Muscle layer of colon (tissue), 2 donors: ENCODE measurements at regions not wholly inside any gene's neighbourhood (a gene's known extent, or its start where the extent isn't known, plus 50 kb on each side); places are given as distances from the start of the nearest gene placed in this dataset.
"Not testable (repeated sequence)": the region's sequence is repeated elsewhere in the genome, so short reads cannot be mapped to it uniquely, and the experiment has no call there.

Source experiments
- H3K27ac ChIP-seq: one replicate; pipeline ENCODE4 v1.7.0; 2013; ENCODE audit warnings: low read depth, mild to moderate bottlenecking, low read length, moderate library complexity
- H3K27me3 ChIP-seq, 2 donors: one replicate each; pipeline ENCODE4 v1.7.0; 2013; ENCODE audit warnings: low read length in 2 of 2, mild to moderate bottlenecking in 2 of 2; ENCODE audit not compliant: insufficient read depth in 2 of 2, control insufficient read depth in 1 of 2
- H3K36me3 ChIP-seq: one replicate; pipeline ENCODE4 v1.7.0; 2013; ENCODE audit warnings: mild to moderate bottlenecking, low read length; ENCODE audit not compliant: insufficient read depth
- H3K4me1 ChIP-seq: one replicate; pipeline ENCODE4 v1.7.0; 2013; ENCODE audit warnings: mild to moderate bottlenecking, low read length; ENCODE audit not compliant: insufficient read depth
- H3K4me3 ChIP-seq, 2 donors: one replicate each; pipeline ENCODE4 v1.7.0; 2013; ENCODE audit warnings: low read length in 2 of 2, low read depth in 1 of 2, mild to moderate bottlenecking in 1 of 2, moderate library complexity in 1 of 2
- H3K9ac ChIP-seq: one replicate; pipeline ENCODE4 v1.7.0; 2013; ENCODE audit warnings: low read length
- H3K9me3 ChIP-seq: one replicate; pipeline ENCODE4 v1.7.0; 2013; ENCODE audit warnings: mild to moderate bottlenecking, low read length
- donor health status: abdominal sarcoma.
- donor health status: Adenocarcinoma of cecum.

DNA sequence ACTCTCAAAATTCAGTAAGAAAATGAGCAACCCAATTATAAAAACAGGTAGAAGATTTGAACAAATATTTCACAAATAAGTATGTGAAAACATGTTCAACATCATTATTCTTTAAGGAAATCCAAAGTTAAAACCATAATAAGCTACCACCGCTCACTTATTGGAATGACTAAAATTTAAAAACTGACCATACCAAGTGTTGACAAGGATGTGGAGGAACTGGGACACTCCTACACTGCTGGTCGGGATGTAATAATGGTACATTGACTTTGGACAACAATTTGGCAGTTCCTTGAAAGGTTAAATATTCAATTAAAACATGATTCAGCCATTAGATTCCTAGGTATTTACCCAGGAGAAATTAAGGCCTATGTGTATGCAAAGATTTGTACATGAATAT is 336.5 kb downstream of the IRS1 start:
- H3K4me1 ChIP-seq, result no peaks in the 10 kb centered on the region
- H3K36me3 ChIP-seq, result no peaks in the 10 kb centered on the region
- H3K9me3 ChIP-seq, result no peaks in the 10 kb centered on the region
- no peak overlapping the region for H3K27ac ChIP-seq
- no peaks in the 10 kb centered on the region for H3K27me3 ChIP-seq
- H3K4me3 ChIP-seq, result no peak overlapping the region
- H3K9ac ChIP-seq, result no peak overlapping the region

DNA sequence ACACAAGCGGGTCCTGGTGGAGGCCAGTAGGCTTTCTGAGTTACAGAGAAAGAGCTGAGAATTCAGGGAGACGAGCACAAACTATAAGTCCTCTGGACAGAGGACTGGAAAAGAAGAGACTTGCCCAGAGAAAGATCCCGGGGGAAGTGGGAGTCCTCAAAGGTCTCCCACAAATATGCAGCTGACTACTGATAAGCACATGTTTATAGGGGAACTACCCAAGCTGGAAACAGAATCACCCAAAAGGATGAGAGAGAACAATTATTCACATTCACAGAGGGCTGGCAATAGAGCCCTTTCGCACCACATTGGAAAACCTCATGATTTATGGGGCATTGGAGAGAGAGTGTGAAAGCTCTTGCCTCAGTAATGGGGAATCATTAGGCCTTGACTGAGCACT is 337.6 kb downstream of the IRS1 start:
- H3K4me1 ChIP-seq, result no peaks in the 10 kb centered on the region
- H3K36me3 ChIP-seq, result no peaks in the 10 kb centered on the region
- H3K9ac ChIP-seq, result no peak overlapping the region
- no peak overlapping the region for H3K4me3 ChIP-seq
- H3K27me3 ChIP-seq, result no peaks in the 10 kb centered on the region
- H3K9me3 ChIP-seq, result no peaks in the 10 kb centered on the region
- H3K27ac ChIP-seq, result no peak overlapping the region

DNA sequence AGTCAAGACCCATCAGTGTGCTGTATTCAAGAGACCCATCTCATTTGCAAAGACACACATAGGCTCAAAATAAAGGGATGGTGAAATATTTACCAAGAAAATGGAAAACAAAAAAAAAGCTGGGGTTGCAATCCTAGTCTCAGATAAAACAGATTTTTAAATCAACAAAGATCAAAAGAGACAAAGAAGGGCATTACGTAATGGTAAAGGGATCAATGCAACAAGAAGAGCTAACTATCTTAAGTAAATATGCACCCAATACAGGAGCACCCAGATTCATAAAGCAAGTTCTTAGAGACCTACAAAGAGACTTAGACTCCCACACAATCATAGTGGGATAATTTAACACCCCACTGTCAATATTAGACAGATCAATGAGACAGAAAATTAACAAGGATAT is 343.5 kb downstream of the IRS1 start:
- not testable (repeated sequence) for H3K27me3 ChIP-seq, H3K36me3 ChIP-seq, H3K9ac ChIP-seq, H3K4me3 ChIP-seq, H3K27ac ChIP-seq, H3K4me1 ChIP-seq, H3K9me3 ChIP-seq

DNA sequence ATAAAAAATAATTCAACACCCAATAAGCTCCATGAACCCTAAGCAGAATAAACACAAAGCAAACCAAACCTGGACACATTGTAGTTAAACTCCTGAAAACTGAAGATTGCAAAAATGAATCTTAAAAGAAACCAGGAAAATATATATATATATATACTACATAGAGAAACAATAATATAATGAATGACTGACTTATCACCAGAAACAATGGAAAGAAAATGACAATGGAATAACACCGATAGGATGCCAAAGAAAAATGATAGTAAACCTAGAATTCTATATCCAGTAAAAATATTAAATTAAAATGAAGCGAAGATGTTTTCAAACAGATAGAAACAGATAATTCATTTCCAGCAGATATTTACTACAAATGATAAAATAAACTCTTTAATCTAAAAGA is 346.9 kb downstream of the IRS1 start:
- no peak overlapping the region for H3K9ac ChIP-seq
- H3K27ac ChIP-seq, result no peak overlapping the region
- no peak overlapping the region for H3K4me3 ChIP-seq
- H3K27me3 ChIP-seq, result no peaks in the 10 kb centered on the region
- H3K9me3 ChIP-seq, result no peaks in the 10 kb centered on the region
- no peaks in the 10 kb centered on the region for H3K36me3 ChIP-seq
- H3K4me1 ChIP-seq, result no peaks in the 10 kb centered on the region

DNA sequence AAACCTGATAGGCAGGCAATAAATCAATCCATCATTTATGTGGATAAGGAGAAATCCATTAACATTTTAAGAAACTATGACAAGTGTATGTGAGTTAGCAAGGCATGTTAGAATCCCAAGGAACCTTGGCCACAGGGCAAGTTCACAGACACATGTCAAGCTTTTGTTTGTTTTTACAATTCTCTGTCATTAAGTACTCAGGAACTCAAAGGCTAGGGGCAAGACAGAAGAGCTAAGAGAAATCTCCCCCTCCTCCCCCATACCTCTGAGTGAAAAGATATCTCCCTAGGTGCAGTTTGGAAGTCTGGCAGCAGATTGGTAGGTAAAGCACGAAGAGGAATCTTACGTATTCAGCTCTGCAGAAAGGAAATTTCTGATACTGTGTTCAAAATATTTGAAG is 348.1 kb downstream of the IRS1 start:
- no peak overlapping the region for H3K27ac ChIP-seq
- H3K4me3 ChIP-seq, result no peak overlapping the region
- peaks cover 5% of the 10 kb centered on the region for H3K4me1 ChIP-seq
- H3K9me3 ChIP-seq, result no peaks in the 10 kb centered on the region
- H3K36me3 ChIP-seq, result no peaks in the 10 kb centered on the region
- H3K9ac ChIP-seq, result no peak overlapping the region
- no peaks in the 10 kb centered on the region for H3K27me3 ChIP-seq

DNA sequence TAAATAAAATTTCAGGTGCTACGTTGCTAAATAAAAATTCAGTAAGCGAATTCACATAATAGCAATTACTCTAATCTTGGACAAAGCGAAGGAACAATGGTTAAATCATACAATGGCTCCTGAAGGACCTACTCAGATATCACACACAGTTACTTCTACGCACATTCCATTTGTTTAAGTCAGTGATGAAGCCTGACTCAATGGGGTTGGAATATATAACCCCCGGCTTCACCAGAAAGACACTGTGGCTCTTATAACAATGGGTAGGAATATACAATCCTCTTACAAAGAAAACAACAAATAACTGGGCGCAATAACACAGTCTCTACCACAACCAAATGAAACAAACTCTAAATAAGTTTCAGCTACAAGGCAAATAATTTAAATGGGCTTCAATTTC is 349.5 kb downstream of the IRS1 start:
- Histone ChIP-seq H3K27me3 (no peaks in the 10 kb centered on the region), H3K4me3 (no peak overlapping the region), H3K4me1 (peaks cover 12% of the 10 kb centered on the region), H3K9ac (no peak overlapping the region), H3K9me3 (no peaks in the 10 kb centered on the region), H3K27ac (no peak overlapping the region), H3K36me3 (no peaks in the 10 kb centered on the region)

DNA sequence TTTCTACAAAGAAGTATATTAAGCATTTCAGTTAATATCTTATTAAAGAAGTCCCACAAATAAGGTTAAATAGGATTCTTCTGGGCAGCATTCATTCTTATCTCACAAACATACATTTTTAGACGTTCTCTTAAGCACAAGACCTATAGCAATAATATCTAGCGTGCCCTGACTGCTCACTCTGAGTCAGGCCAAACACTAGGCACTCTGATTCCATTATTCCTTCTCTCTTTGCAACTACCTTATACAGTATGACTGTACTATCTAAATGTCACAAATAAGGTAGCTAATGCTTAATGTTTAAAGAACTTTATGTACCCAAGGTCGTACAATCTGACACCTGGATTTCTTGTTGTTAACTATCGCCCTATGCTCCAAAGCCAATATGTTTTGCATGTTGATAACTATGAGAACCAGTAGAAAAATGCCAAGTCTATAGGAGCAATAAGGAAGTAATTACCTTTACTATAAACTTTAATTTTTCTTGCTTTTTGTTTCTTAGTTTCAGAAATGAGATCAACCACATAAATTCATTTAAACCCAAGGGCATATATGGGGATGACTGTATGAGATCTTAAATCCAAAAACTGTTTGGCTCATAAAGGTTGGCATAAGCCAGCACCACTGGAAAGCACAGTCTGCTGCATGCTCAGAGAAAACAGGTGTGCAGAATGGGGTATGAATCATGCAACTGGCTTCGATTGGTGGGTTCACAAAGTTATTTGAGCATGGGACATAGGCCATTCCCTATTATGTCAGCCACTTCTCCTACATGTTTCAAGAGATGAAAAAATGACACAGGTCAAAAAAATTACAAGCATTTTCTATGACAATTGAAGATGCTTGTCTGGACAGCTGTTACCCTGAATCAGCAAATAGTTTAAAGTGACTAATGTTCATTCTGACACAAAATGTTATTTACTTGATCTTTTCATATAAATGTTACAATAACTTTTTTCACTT is 352.0 kb downstream of the IRS1 start:
- Histone ChIP-seq H3K9me3 (no peaks in the 10 kb centered on the region), H3K27ac (no peak overlapping the region), H3K36me3 (no peaks in the 10 kb centered on the region), H3K9ac (no peak overlapping the region), H3K4me1 (peaks cover 12% of the 10 kb centered on the region), H3K4me3 (no peak overlapping the region), H3K27me3 (no peaks in the 10 kb centered on the region)

DNA sequence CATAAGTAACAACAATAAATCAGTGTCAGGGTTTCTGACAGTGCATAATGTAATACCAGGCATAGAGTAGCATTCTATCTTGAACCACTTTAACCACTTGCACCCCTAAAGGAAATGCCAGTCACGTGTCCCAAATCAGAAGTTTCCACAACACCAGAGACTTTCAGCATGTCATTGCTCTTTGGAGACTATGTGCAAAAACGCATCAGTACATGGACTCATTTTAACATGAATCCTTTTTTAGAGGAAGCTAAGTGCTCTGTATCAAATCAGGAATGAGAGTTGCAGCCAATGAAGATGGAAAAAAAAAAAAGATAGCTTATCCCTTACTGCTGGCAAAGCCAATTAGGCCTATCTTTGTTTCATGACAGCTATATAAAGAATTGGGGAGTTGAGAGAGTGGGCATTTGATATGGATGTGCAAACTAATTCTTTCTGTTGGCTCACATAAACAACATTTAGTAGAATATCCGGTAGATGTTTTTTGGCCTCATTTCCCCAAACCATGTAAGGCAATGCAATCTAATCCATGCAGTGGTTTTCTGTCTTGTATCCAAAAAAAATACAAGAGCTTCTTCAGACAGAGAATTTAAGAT is 353.1 kb downstream of the IRS1 start:
- Histone ChIP-seq H3K27ac (no peak overlapping the region), H3K9ac (no peak overlapping the region), H3K4me1 (peaks cover 12% of the 10 kb centered on the region), H3K4me3 (no peak overlapping the region), H3K27me3 (no peaks in the 10 kb centered on the region), H3K36me3 (no peaks in the 10 kb centered on the region), H3K9me3 (no peaks in the 10 kb centered on the region)

DNA sequence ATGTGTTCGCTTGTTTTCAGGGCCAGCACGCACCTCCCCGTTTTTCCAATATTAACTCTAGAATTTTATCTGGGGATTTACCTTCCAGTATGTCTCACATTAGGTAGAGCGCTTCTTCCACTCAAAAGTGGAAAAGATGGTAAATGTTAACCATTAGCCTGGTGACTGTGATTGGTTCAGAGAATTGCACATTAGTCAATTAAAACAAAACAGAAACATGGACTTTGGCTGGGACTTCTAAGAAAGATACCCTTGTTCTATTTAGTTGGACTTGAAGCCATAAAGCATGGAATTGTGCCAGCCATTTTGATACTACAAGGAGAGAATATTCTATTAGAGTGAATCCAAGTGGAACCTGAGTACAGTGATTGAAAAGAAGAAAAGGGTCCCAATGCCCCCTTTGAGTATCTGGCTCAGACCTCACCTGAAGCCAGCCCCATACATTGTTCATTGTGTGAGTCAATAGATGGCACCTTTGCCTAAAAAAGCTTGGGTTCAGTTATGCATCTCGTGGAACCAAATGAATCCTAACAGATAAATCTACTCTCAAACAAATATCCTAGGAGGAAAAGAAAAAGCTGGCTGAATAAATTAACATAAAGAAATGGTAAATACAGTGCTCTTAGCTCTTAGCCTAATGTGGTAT is 354.3 kb downstream of the IRS1 start:
- Histone ChIP-seq H3K27ac (no peak overlapping the region), H3K9me3 (no peaks in the 10 kb centered on the region), H3K9ac (no peak overlapping the region), H3K4me1 (peaks cover 12% of the 10 kb centered on the region), H3K4me3 (no peak overlapping the region), H3K27me3 (no peaks in the 10 kb centered on the region), H3K36me3 (no peaks in the 10 kb centered on the region)

DNA sequence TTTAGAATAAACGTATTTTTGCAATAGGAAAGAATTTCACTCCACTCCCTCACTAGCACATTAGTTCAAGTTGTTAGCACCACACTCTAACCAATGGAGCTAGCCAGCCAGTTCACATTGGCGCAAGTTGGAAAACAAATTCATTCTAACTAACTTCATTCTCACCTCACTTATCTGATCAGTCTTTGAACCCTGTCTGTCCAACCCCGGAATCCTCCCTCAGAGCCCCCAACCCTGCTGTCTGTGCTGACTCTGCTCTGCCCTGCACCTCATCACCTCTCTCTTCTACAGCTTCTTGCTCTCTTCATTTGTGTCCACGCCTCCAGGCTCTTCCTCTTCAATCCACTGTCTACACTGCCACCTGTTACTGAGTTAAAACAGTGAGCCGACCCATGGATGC is 356.5 kb downstream of the IRS1 start:
- Histone ChIP-seq H3K36me3 (no peaks in the 10 kb centered on the region), H3K4me1 (peaks cover 16% of the 10 kb centered on the region), H3K27me3 (no peaks in the 10 kb centered on the region), H3K9me3 (no peaks in the 10 kb centered on the region), H3K9ac (no peak overlapping the region), H3K4me3 (no peak overlapping the region), H3K27ac (no peak overlapping the region)

DNA sequence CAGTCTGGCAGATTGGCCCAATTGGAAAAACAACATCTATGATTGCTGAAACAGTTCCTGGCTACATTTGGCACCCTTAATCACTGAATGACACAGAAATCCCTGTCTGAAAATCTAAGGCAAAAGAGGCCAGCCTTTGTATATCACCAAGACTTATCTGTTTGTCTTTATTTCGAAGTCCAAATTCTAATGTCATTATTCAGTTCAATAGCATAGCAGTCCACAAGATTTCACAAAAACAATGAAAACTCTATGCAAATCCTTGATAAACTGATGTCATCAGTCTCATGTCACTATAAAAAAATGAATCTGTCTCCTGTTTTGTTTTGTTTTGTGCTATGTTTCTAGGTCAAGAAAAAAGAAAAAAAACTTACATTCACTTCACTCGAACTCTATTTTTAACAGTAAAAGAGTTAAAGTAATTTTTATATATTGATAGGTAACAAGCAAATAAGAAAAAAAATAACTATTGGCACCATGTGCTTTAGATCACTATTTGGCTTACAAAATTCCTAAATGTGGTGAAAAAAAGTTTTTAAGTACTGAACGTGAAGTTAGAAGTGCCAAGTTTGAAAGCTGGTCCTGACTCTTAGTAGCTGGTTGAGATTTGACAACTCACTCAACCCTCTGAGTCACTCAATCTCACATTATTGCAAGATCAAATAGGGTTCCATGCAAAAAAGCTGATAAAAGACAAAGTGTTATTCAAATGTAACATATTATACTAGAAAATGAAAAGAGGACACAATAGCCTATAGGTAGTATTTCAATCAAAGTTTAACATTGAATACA is 359.3 kb downstream of the IRS1 start:
- H3K4me1 ChIP-seq, result peaks cover 4% of the 10 kb centered on the region

More for the DNA sequence above, 359.3 kb downstream of the IRS1 start:
- Histone ChIP-seq H3K9ac (no peak overlapping the region), H3K4me3 (no peak overlapping the region), H3K27me3 (no peaks in the 10 kb centered on the region), H3K9me3 (no peaks in the 10 kb centered on the region), H3K36me3 (no peaks in the 10 kb centered on the region), H3K27ac (no peak overlapping the region)
